ENCODE measurements at regions not wholly inside any gene's neighbourhood (a gene's known extent, or its start where the extent isn't known, plus 50 kb on each side); places are given as distances from the start of the nearest gene placed in this dataset.

DNA sequence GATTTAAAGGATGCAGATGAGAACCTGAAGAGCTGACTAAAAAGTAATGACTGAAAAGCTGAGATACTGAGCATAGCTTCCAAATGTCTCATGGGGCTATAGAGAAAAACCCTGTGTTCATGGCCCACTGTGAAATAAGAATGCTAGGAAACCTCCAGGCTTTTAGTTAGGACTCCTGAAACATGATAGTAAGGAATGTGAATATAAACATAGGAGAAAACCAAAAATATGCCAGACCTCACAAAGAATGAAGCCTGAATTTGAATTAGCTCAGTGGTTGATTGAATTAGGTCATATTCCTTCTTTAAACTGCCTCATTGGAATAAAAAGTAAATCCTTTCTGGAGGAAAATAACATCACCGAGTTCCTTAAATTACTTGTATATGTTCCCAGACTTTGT is 194.5 kb upstream of the NXPH2 start:
- no peak for DNase-seq
- H3K27me3 ChIP-seq, result no peaks in the 10 kb centered on the region
- H3K36me3 ChIP-seq (ENCODE audit: low read depth, missing control alignments), result no peaks in the 10 kb centered on the region
- no peaks in the 10 kb centered on the region for H3K4me1 ChIP-seq
- no peak overlapping the region for H3K27ac ChIP-seq
- no peak overlapping the region for H3K4me3 ChIP-seq
- no peak for TF ChIP-seq POLR2A (IDR thresholded peaks at IDR 0.05)
- TF ChIP-seq, protein P1, sequence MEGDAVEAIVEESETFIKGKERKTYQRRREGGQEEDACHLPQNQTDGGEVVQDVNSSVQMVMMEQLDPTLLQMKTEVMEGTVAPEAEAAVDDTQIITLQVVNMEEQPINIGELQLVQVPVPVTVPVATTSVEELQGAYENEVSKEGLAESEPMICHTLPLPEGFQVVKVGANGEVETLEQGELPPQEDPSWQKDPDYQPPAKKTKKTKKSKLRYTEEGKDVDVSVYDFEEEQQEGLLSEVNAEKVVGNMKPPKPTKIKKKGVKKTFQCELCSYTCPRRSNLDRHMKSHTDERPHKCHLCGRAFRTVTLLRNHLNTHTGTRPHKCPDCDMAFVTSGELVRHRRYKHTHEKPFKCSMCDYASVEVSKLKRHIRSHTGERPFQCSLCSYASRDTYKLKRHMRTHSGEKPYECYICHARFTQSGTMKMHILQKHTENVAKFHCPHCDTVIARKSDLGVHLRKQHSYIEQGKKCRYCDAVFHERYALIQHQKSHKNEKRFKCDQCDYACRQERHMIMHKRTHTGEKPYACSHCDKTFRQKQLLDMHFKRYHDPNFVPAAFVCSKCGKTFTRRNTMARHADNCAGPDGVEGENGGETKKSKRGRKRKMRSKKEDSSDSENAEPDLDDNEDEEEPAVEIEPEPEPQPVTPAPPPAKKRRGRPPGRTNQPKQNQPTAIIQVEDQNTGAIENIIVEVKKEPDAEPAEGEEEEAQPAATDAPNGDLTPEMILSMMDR (IDR thresholded peaks at IDR 0.05), result no peak
- no peaks in the 10 kb centered on the region for H3K9me3 ChIP-seq
- WGBS, 2 donors, result 79 to 91% methylated on average over 1 of the region's 1 CpG
- intact Hi-C loops (cut with DNase I; ENCODE audit: low total_unique reads), result no loop called here

DNA sequence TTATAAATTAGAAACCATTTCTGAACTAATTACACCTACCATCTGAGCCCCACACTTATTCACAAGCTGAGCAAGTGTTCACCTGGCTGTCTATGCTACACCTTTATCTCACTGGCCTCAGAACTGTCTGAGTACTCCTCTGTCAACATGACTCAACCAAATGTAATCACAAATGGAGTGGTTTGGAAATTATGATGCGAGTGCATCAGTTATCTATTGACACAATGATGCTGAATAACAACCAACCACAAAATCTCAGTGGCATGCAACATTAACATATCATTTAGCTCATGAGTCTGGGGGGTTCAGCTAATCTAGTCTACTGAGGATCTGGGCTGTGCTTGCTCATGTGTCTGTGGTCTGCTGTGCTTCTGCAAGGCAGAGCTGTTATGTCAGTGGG is 184.2 kb upstream of the NXPH2 start:
- no peak overlapping the region for H3K27ac ChIP-seq
- no peaks in the 10 kb centered on the region for H3K27me3 ChIP-seq
- TF ChIP-seq, protein P1 (IDR thresholded peaks at IDR 0.05), result no peak
- no peak for TF ChIP-seq POLR2A (IDR thresholded peaks at IDR 0.05)
- no peaks in the 10 kb centered on the region for H3K9me3 ChIP-seq
- DNase-seq, result no peak
- H3K36me3 ChIP-seq (ENCODE audit: low read depth, missing control alignments), result no peaks in the 10 kb centered on the region
- no peaks in the 10 kb centered on the region for H3K4me1 ChIP-seq
- no peak overlapping the region for H3K4me3 ChIP-seq
- intact Hi-C loops (cut with DNase I; ENCODE audit: low total_unique reads), result no loop called here
- 85 to 89% methylated on average over 1 of the region's 1 CpG for WGBS, 2 donors

DNA sequence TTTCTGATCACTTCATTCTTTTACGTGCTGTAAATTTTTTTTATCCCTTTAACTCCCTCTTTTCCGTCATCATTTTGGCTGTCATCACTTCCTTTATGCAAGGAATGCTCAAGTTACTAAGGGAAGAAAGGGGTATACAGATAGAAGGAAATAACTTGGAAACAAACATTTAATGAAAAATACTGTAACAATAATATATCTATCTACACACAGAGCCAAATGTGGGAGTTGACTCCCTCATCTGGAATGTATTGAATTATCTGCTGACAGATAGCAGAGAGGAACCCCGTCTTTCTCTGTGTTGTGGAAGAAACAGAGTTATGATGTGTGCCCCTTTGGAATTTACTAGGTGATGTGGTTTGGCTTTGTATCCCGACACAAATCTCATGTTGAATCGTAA is 182.5 kb upstream of the NXPH2 start:
- WGBS, 2 donors, result 57 to 59% methylated on average over 5 of the region's 5 CpGs
- DNase-seq, result no peak
- no peak for TF ChIP-seq POLR2A (IDR thresholded peaks at IDR 0.05)
- TF ChIP-seq, protein P1 (IDR thresholded peaks at IDR 0.05), result no peak

DNA sequence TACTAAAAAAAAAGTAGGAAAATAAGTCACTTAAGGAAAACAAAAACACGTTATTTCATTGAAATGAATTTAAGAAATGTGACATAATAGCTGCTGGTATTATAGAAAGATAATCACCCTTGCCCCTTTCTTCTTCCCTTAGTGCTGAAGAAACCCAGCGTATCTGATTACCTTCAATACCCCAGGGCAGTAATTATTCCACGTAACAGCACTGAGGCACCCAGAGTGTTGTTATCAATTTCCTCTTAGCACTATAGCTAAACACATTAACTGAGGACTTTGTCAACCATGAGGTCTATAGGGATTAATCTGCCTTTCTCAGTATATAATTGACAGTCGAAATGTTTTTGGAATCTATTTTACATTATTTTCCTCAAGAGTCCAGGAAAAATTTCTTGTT is 180.0 kb upstream of the NXPH2 start:
- no peaks in the 10 kb centered on the region for H3K9me3 ChIP-seq
- no peaks in the 10 kb centered on the region for H3K4me1 ChIP-seq
- H3K27ac ChIP-seq, result no peak overlapping the region
- H3K27me3 ChIP-seq, result no peaks in the 10 kb centered on the region
- intact Hi-C loops (cut with DNase I; ENCODE audit: low total_unique reads), result no loop called here
- 87 to 94% methylated on average over 4 of the region's 4 CpGs for WGBS, 2 donors
- DNase-seq, result no peak
- TF ChIP-seq, protein P1 (IDR thresholded peaks at IDR 0.05), result no peak
- TF ChIP-seq POLR2A (IDR thresholded peaks at IDR 0.05), result no peak
- no peak overlapping the region for H3K4me3 ChIP-seq
- H3K36me3 ChIP-seq (ENCODE audit: low read depth, missing control alignments), result no peaks in the 10 kb centered on the region

More for the DNA sequence above, 182.5 kb upstream of the NXPH2 start:
- Histone ChIP-seq H3K4me1 (no peaks in the 10 kb centered on the region), H3K27ac (no peak overlapping the region), H3K27me3 (no peaks in the 10 kb centered on the region), H3K9me3 (no peaks in the 10 kb centered on the region), H3K36me3 (ENCODE audit: low read depth, missing control alignments) (no peaks in the 10 kb centered on the region), H3K4me3 (no peak overlapping the region)
- intact Hi-C loops (cut with DNase I; ENCODE audit: low total_unique reads), result no loop called here

DNA sequence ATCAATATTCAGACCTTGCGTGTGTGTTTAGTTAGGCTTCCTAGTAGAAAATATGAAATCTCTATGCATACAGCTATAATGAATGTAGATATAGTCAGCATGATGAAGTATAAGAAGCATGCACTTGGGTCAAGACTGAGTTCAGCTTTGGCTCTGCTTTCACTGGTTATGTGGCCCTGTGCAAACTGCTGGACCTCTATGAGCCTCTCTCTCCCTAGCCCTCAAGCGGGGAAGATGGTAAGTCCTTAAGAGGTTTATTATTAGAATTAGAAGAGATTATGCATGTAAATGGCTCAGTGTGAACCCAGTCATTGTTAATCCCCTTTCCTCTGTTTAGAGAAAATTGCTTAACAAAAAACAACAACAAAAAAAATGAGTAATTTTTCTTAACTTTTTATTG is 178.8 kb upstream of the NXPH2 start:
- intact Hi-C loops (cut with DNase I; ENCODE audit: low total_unique reads), result no loop called here
- TF ChIP-seq, protein P1 (IDR thresholded peaks at IDR 0.05), result no peak
- TF ChIP-seq POLR2A (IDR thresholded peaks at IDR 0.05), result no peak
- no peaks in the 10 kb centered on the region for H3K36me3 ChIP-seq (ENCODE audit: low read depth, missing control alignments)
- no peak overlapping the region for H3K27ac ChIP-seq
- H3K4me1 ChIP-seq, result no peaks in the 10 kb centered on the region
- DNase-seq, result no peak
- 80 to 95% methylated on average over 2 of the region's 2 CpGs for WGBS, 2 donors
- H3K9me3 ChIP-seq, result no peaks in the 10 kb centered on the region
- H3K4me3 ChIP-seq, result no peak overlapping the region
- no peaks in the 10 kb centered on the region for H3K27me3 ChIP-seq

All from testis (tissue), 2 donors.